Central memory CD8-positive, alpha-beta T cell (primary cell): ENCODE measurements at regions not wholly inside any gene's neighbourhood (a gene's known extent, or its start where the extent isn't known, plus 50 kb on each side); places are given as distances from the start of the nearest gene placed in this dataset.

ENCODE experiments used
- ATAC-seq: fragments of 150-1000 bp; cut with Tn5 transposase; replicated peaks from 2 replicates; pipeline ENCODE4 v1.10.0; 2022; ENCODE audit warnings: mild to moderate bottlenecking, moderate FRiP score, moderate number of reproducible peaks; ENCODE audit not compliant: poor library complexity, severe bottlenecking; ENCODE audit errors: extremely low read depth
- DNase-seq, 2 donors: peaks; one replicate each; pipeline ENCODE4 v3.0.0; 2021; ENCODE audit warnings: low spot score in 2 of 2
- H3K27ac Mint-ChIP-seq: one replicate; pipeline ENCODE4 v1.8.0; 2022; ENCODE audit warnings: low read depth, mild to moderate bottlenecking, moderate library complexity, mixed read lengths
- H3K27me3 Mint-ChIP-seq: one replicate; pipeline ENCODE4 v1.8.0; 2022; ENCODE audit warnings: mixed read lengths
- H3K36me3 Mint-ChIP-seq: one replicate; pipeline ENCODE4 v1.8.0; 2022; ENCODE audit warnings: mild to moderate bottlenecking, moderate library complexity, mixed read lengths; ENCODE audit not compliant: insufficient read depth
- H3K4me1 Mint-ChIP-seq: one replicate; pipeline ENCODE4 v1.8.0; 2022; ENCODE audit warnings: mixed read lengths
- H3K4me3 Mint-ChIP-seq: one replicate; pipeline ENCODE4 v1.8.0; 2022; ENCODE audit warnings: mild to moderate bottlenecking, moderate library complexity, mixed read lengths
- H3K9me3 Mint-ChIP-seq: one replicate; pipeline ENCODE4 v1.8.0; 2022; ENCODE audit warnings: mixed read lengths

GRCh38 chr19:30217461-30217860, 154.7 kb upstream of the ZNF536 start:
- ATAC-seq: no peak
- Mint-ChIP-seq H3K27me3 (peaks cover 77% of the 10 kb centered on the region), H3K4me1 (no peaks in the 10 kb centered on the region), H3K27ac (no peak overlapping the region), H3K9me3 (no peaks in the 10 kb centered on the region), H3K4me3 (no peak overlapping the region), H3K36me3 (no peaks in the 10 kb centered on the region)
- no peak for DNase-seq

- Mint-ChIP-seq H3K4me1 (peaks cover 6% of the 10 kb centered on the region), H3K27me3 (peaks cover 80% of the 10 kb centered on the region), H3K27ac (no peak overlapping the region), H3K4me3 (no peak overlapping the region), H3K36me3 (peaks cover 3% of the 10 kb centered on the region), H3K9me3 (peaks cover under 1% of the 10 kb centered on the region)
- DNase-seq (no peak), ATAC-seq (no peak)
Measured at GRCh38 chr19:30219702-30220101, 152.5 kb upstream of the ZNF536 start.

- Mint-ChIP-seq H3K27me3 (peaks cover 76% of the 10 kb centered on the region), H3K27ac (no peak overlapping the region), H3K4me1 (peaks cover 13% of the 10 kb centered on the region), H3K36me3 (peaks cover 7% of the 10 kb centered on the region), H3K4me3 (no peak overlapping the region), H3K9me3 (peaks cover 6% of the 10 kb centered on the region)
- DNase-seq (no peak), ATAC-seq (no peak)
Measured at GRCh38 chr19:30221176-30221575, 151.0 kb upstream of the ZNF536 start.

- Mint-ChIP-seq H3K27ac (no peak overlapping the region), H3K27me3 (peaks cover 84% of the 10 kb centered on the region), H3K4me3 (no peak overlapping the region), H3K9me3 (peaks cover 6% of the 10 kb centered on the region), H3K4me1 (peaks cover 25% of the 10 kb centered on the region), H3K36me3 (peaks cover 9% of the 10 kb centered on the region)
- DNase-seq (no peak), ATAC-seq (no peak)
Measured at GRCh38 chr19:30222428-30222873, 149.7 kb upstream of the ZNF536 start.

- H3K4me1 Mint-ChIP-seq: peaks cover 25% of the 10 kb centered on the region
Measured at GRCh38 chr19:30222992-30223865, 149.0 kb upstream of the ZNF536 start.

GRCh38 chr19:30223866-30224688, 148.1 kb upstream of the ZNF536 start:
- no peak overlapping the region for H3K4me3 Mint-ChIP-seq
- peaks cover 9% of the 10 kb centered on the region for H3K36me3 Mint-ChIP-seq
- H3K27ac Mint-ChIP-seq: peak overlapping the region; percentile 53
- peaks cover 78% of the 10 kb centered on the region for H3K27me3 Mint-ChIP-seq
- no peak for DNase-seq
- H3K9me3 Mint-ChIP-seq: peaks cover 6% of the 10 kb centered on the region
- peaks cover 25% of the 10 kb centered on the region for H3K4me1 Mint-ChIP-seq
- no peak for ATAC-seq

More at GRCh38 chr19:30222992-30223865, 149.0 kb upstream of the ZNF536 start:
- no peak for ATAC-seq
- peak overlapping the region; percentile 53 for H3K27ac Mint-ChIP-seq
- H3K9me3 Mint-ChIP-seq: peaks cover 6% of the 10 kb centered on the region
- no peak for DNase-seq
- H3K36me3 Mint-ChIP-seq: peaks cover 9% of the 10 kb centered on the region
- H3K27me3 Mint-ChIP-seq: peaks cover 80% of the 10 kb centered on the region
- peak overlapping the region; percentile 32 for H3K4me3 Mint-ChIP-seq

- ATAC-seq: no peak
- no peak for DNase-seq
- Mint-ChIP-seq H3K27me3 (peaks cover 78% of the 10 kb centered on the region), H3K4me1 (peaks cover 25% of the 10 kb centered on the region), H3K36me3 (peaks cover 9% of the 10 kb centered on the region), H3K9me3 (peaks cover 6% of the 10 kb centered on the region), H3K4me3 (peak overlapping the region; percentile 75), H3K27ac (no peak overlapping the region)
Measured at GRCh38 chr19:30224689-30225606, 147.2 kb upstream of the ZNF536 start.

- Mint-ChIP-seq H3K27ac (no peak overlapping the region), H3K27me3 (peaks cover 78% of the 10 kb centered on the region), H3K36me3 (peaks cover 9% of the 10 kb centered on the region), H3K4me3 (peak overlapping the region; percentile 76), H3K9me3 (peaks cover 6% of the 10 kb centered on the region), H3K4me1 (peaks cover 25% of the 10 kb centered on the region)
- no peak for ATAC-seq
- no peak for DNase-seq
Measured at GRCh38 chr19:30225676-30226463, 146.3 kb upstream of the ZNF536 start.

GRCh38 chr19:30226464-30227011, 145.6 kb upstream of the ZNF536 start:
- H3K4me3 Mint-ChIP-seq: peak overlapping the region; percentile 76
- peak overlapping the region; percentile 36 for H3K27ac Mint-ChIP-seq
- H3K27me3 Mint-ChIP-seq: peaks cover 78% of the 10 kb centered on the region
- ATAC-seq (no peak), DNase-seq (no peak)
- peaks cover 6% of the 10 kb centered on the region for H3K9me3 Mint-ChIP-seq
- H3K4me1 Mint-ChIP-seq: peaks cover 25% of the 10 kb centered on the region
- H3K36me3 Mint-ChIP-seq: peaks cover 9% of the 10 kb centered on the region

- DNase-seq: no peak
- Mint-ChIP-seq H3K9me3 (peaks cover 6% of the 10 kb centered on the region), H3K36me3 (peaks cover 9% of the 10 kb centered on the region), H3K4me3 (peak overlapping the region; percentile 76), H3K27ac (peak overlapping the region; percentile 36), H3K27me3 (peaks cover 78% of the 10 kb centered on the region), H3K4me1 (peaks cover 25% of the 10 kb centered on the region)
- no peak for ATAC-seq
Measured at GRCh38 chr19:30227012-30227621, 145.1 kb upstream of the ZNF536 start.

- no peak for DNase-seq
- H3K27ac Mint-ChIP-seq: no peak overlapping the region
- no peak for ATAC-seq
- peak overlapping the region; percentile 76 for H3K4me3 Mint-ChIP-seq
- H3K9me3 Mint-ChIP-seq: peaks cover 6% of the 10 kb centered on the region
- peaks cover 25% of the 10 kb centered on the region for H3K4me1 Mint-ChIP-seq
- peaks cover 9% of the 10 kb centered on the region for H3K36me3 Mint-ChIP-seq
- H3K27me3 Mint-ChIP-seq: peaks cover 82% of the 10 kb centered on the region
Measured at GRCh38 chr19:30227661-30228112, 144.5 kb upstream of the ZNF536 start.
